Naive B cell (primary cell): ENCODE measurements at regions not wholly inside any gene's neighbourhood (a gene's known extent, or its start where the extent isn't known, plus 50 kb on each side); places are given as distances from the start of the nearest gene placed in this dataset.
A peak's percentile ranks its signal among the peaks of the same experiment; 100 is the strongest.
"Not testable (repeated sequence)": the region's sequence is repeated elsewhere in the genome, so short reads cannot be mapped to it uniquely, and the experiment has no call there.

ENCODE experiments used
- ATAC-seq, 2 donors: fragments of 150-1000 bp; cut with Tn5 transposase; 2 replicates each; pipeline ENCODE4 v1.10.0; 2021; ENCODE audit warnings: low read depth in 2 of 2, mild to moderate bottlenecking in 2 of 2, moderate library complexity in 2 of 2
- DNase-seq: peaks from one replicate; pipeline ENCODE4 v3.0.0; 2022
- H3K27ac Mint-ChIP-seq, 6 donors: one replicate each; pipeline ENCODE4 v1.8.0; 2020 to 2022; ENCODE audit warnings: mild to moderate bottlenecking in 6 of 6, mixed read lengths in 6 of 6, moderate library complexity in 5 of 6, inconsistent platforms in 2 of 6
- H3K27me3 Mint-ChIP-seq, 3 donors: one replicate each; pipeline ENCODE4 v1.8.0; 2021 to 2022; ENCODE audit warnings: mixed read lengths in 3 of 3, mild to moderate bottlenecking in 1 of 3
- H3K36me3 Mint-ChIP-seq, 2 donors: one replicate each; pipeline ENCODE4 v1.8.0; 2020 to 2022; ENCODE audit warnings: mixed read lengths in 2 of 2, inconsistent platforms in 1 of 2, mild to moderate bottlenecking in 1 of 2
- H3K4me1 Mint-ChIP-seq, 3 donors: one replicate each; pipeline ENCODE4 v1.8.0; 2020 to 2022; ENCODE audit warnings: mixed read lengths in 3 of 3, inconsistent platforms in 1 of 3, mild to moderate bottlenecking in 1 of 3, moderate library complexity in 1 of 3
- H3K4me3 Mint-ChIP-seq, 8 donors: one replicate each; pipeline ENCODE4 v1.8.0; 2020 to 2022; ENCODE audit warnings: mild to moderate bottlenecking in 8 of 8, mixed read lengths in 8 of 8, moderate library complexity in 8 of 8, inconsistent platforms in 2 of 8
- H3K9me3 Mint-ChIP-seq, 7 donors: one replicate each; pipeline ENCODE4 v1.8.0; 2020 to 2022; ENCODE audit warnings: mixed read lengths in 7 of 7, mild to moderate bottlenecking in 5 of 7, inconsistent platforms in 2 of 7, moderate library complexity in 1 of 7

GRCh38 chr2:186934420-186934819 is 85.5 kb upstream of the ZSWIM2 start:
- ATAC-seq = no peak

GRCh38 chr2:186927867-186928191 is 78.9 kb upstream of the ZSWIM2 start:
- Mint-ChIP-seq H3K27ac (no peak overlapping the region), H3K36me3 (no peaks in the 10 kb centered on the region), H3K27me3 (peaks cover 0 to 5% (median 0%) of the 10 kb centered on the region in 3 donors), H3K4me1 (no peaks in the 10 kb centered on the region), H3K9me3 (peaks cover 0 to 5% (median 2%) of the 10 kb centered on the region in 7 donors), H3K4me3 (no peak overlapping the region)
- no peak for ATAC-seq
- DNase-seq = no peak

More at GRCh38 chr2:186934420-186934819, 85.5 kb upstream of the ZSWIM2 start:
- Mint-ChIP-seq H3K27ac (no peak overlapping the region), H3K4me3 (no peak overlapping the region), H3K36me3 (no peaks in the 10 kb centered on the region), H3K9me3 (peaks cover 0 to 5% (median 1%) of the 10 kb centered on the region in 7 donors), H3K4me1 (no peaks in the 10 kb centered on the region), H3K27me3 (peaks cover 0 to 5% (median 0%) of the 10 kb centered on the region in 3 donors)
- DNase-seq = no peak

GRCh38 chr2:186927185-186927866 is 78.4 kb upstream of the ZSWIM2 start:
- peaks cover 0 to 5% (median 0%) of the 10 kb centered on the region in 3 donors for H3K27me3 Mint-ChIP-seq
- H3K36me3 Mint-ChIP-seq = no peaks in the 10 kb centered on the region
- H3K4me3 Mint-ChIP-seq = no peak overlapping the region
- peaks cover 0 to 5% (median 2%) of the 10 kb centered on the region in 7 donors for H3K9me3 Mint-ChIP-seq
- H3K27ac Mint-ChIP-seq = no peak overlapping the region
- DNase-seq (no peak), ATAC-seq (no peak)
- H3K4me1 Mint-ChIP-seq = no peaks in the 10 kb centered on the region

GRCh38 chr2:186925514-186925913 is 76.5 kb upstream of the ZSWIM2 start:
- Mint-ChIP-seq H3K27ac (no peak overlapping the region), H3K36me3 (no peaks in the 10 kb centered on the region), H3K4me3 (no peak overlapping the region), H3K4me1 (no peaks in the 10 kb centered on the region), H3K9me3 (peaks cover 0 to 5% (median 3%) of the 10 kb centered on the region in 7 donors), H3K27me3 (peaks cover 0 to 2% (median 0%) of the 10 kb centered on the region in 3 donors)
- ATAC-seq = no peak
- DNase-seq = no peak

GRCh38 chr2:186922316-186922715 is 73.3 kb upstream of the ZSWIM2 start:
- ATAC-seq, H3K4me3 Mint-ChIP-seq, H3K36me3 Mint-ChIP-seq, H3K27ac Mint-ChIP-seq, H3K27me3 Mint-ChIP-seq, H3K4me1 Mint-ChIP-seq, DNase-seq, H3K9me3 Mint-ChIP-seq: not testable (repeated sequence)

DNA sequence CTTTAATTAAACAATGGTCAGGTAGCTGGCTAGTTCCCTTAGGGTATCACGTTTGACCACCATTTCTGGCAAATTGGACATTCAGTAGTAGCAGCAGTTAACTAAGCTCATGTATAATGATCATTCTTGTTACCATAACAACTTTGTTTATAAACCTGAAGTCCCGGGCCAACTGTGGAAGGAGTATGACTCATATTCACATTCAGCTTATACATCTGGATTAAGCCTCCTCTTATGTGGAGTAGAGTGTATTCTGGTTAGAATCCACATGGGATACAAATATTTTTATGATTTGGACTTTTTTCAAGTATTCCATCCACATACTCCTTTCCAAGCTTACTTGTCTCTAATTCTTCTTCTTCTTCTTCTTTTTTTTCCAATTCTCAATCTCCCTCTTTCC is 70.3 kb upstream of the ZSWIM2 start:
- Mint-ChIP-seq H3K4me3 (no peak overlapping the region), H3K36me3 (no peaks in the 10 kb centered on the region), H3K27ac (no peak overlapping the region), H3K9me3 (peaks cover 0 to 3% (median 0%) of the 10 kb centered on the region in 7 donors), H3K27me3 (peaks cover 0 to 3% (median 0%) of the 10 kb centered on the region in 3 donors), H3K4me1 (no peaks in the 10 kb centered on the region)
- no peak for DNase-seq
- ATAC-seq = no peak

- no peaks in the 10 kb centered on the region for H3K36me3 Mint-ChIP-seq
- DNase-seq (no peak), ATAC-seq (no peak)
- no peaks in the 10 kb centered on the region for H3K4me1 Mint-ChIP-seq
- peaks cover 0 to 3% (median 0%) of the 10 kb centered on the region in 3 donors for H3K27me3 Mint-ChIP-seq
- H3K4me3 Mint-ChIP-seq = no peak overlapping the region
- no peak overlapping the region for H3K27ac Mint-ChIP-seq
- H3K9me3 Mint-ChIP-seq = peaks cover 0 to 3% (median 0%) of the 10 kb centered on the region in 7 donors
These were observed 69.5 kb upstream of the ZSWIM2 start for GRCh38 chr2:186918495-186918894.

DNA sequence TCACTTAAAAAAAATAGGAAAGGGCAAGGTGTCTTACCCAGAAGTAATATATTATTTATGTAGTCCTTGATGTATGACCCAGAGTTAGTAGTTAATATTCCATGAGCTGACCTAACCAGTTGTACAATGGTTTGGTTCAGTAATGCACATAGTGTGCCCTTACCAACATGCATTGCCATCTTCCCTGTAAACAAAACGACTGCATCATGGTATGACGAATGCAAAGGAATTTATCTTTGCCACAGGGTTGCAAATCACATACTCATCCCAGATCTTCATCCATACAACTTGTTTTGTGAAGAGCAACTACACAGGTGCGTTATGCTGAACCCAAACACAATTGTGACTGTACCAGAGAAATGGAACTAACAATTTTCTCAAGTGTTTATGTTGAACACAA is 68.9 kb upstream of the ZSWIM2 start:
- ATAC-seq = no peak
- H3K27ac Mint-ChIP-seq = no peak overlapping the region
- no peak overlapping the region for H3K4me3 Mint-ChIP-seq
- peaks cover 0 to 3% (median 0%) of the 10 kb centered on the region in 7 donors for H3K9me3 Mint-ChIP-seq
- DNase-seq = no peak
- H3K27me3 Mint-ChIP-seq = peaks cover 0 to 3% (median 0%) of the 10 kb centered on the region in 3 donors
- no peaks in the 10 kb centered on the region for H3K36me3 Mint-ChIP-seq
- H3K4me1 Mint-ChIP-seq = no peaks in the 10 kb centered on the region

DNA sequence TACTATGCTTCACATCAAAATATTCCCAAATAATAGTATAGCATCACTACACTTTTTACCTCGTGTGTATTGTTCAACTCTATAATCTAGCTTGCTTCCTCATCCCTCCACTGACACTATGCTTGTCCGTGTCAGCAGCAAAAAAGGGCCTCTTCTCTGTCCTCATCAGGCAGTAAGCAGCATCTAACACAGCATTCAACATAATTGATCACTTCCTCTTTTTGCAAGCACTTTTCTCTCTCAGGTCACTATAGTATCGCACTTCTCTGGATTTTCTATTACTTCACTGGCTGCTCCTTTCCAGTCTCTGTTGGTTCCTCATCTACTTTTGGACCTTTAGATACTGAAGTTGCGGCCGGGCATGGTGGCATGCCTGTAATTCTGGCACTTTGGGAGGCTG is 64.9 kb upstream of the ZSWIM2 start:
- DNase-seq (no peak), ATAC-seq (peak in 1 of 2 donors; percentile 50)
- Mint-ChIP-seq H3K27ac (no peak overlapping the region), H3K4me3 (no peak overlapping the region), H3K27me3 (peaks cover 0 to 3% (median 0%) of the 10 kb centered on the region in 3 donors), H3K4me1 (no peaks in the 10 kb centered on the region), H3K36me3 (no peaks in the 10 kb centered on the region), H3K9me3 (no peaks in the 10 kb centered on the region)

- H3K4me1 Mint-ChIP-seq = no peaks in the 10 kb centered on the region
- H3K4me3 Mint-ChIP-seq = no peak overlapping the region
- DNase-seq = no peak
- H3K27ac Mint-ChIP-seq = no peak overlapping the region
- H3K36me3 Mint-ChIP-seq = no peaks in the 10 kb centered on the region
- H3K9me3 Mint-ChIP-seq = no peaks in the 10 kb centered on the region
- peaks cover 0 to 3% (median 0%) of the 10 kb centered on the region in 3 donors for H3K27me3 Mint-ChIP-seq
- ATAC-seq = no peak
These were observed 64.0 kb upstream of the ZSWIM2 start for GRCh38 chr2:186912979-186913378.

DNA sequence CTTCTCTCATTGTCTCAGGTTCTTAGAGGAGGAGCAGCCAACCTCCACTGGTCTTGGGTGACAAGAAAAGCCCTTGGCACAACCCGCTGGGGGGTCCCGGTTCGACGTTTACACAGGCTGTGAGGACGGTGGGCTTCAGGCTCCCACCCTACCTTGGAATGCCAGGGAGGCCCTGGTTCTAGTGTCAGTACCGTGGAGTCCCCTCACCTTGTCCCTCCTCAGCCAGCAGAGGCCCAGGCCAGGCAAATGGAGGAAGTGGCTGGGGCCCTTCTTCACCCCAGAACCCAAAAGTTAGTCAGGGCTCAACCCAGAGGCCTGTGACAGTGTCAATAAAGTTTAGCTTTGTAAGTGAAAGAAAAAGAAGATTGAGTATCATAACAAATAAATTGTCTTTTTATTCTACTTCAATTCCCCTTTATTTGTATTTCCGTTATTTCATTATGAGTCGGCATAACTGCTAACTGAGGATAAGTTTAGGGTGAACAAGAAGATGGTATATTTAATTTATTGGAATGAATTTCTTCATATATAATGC is 62.6 kb upstream of the ZSWIM2 start:
- Mint-ChIP-seq H3K4me3 (no peak overlapping the region), H3K36me3 (no peaks in the 10 kb centered on the region), H3K4me1 (no peaks in the 10 kb centered on the region), H3K9me3 (no peaks in the 10 kb centered on the region), H3K27ac (no peak overlapping the region), H3K27me3 (peaks cover 0 to 3% (median 0%) of the 10 kb centered on the region in 3 donors)
- DNase-seq = no peak
- ATAC-seq = no peak

DNA sequence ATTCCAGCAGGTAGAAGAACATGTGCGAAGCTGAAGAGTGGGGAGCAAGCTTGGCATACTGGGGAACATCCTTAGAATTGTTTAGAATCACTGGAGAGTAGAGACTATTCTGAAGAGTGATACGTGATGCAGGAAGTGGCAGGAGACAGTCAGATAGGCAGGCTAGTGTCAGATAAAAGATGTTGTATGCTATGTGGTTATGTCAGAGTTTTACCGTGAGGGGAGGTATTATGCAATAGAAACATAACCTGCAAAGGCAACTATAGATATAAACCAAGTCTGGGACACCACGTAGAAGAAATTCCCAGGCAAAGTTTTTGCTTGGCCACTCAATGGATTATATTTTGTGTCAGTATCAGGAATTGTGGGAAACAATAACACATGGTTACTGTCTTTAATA is 62.0 kb upstream of the ZSWIM2 start:
- H3K27ac Mint-ChIP-seq = no peak overlapping the region
- H3K36me3 Mint-ChIP-seq = no peaks in the 10 kb centered on the region
- no peaks in the 10 kb centered on the region for H3K27me3 Mint-ChIP-seq
- ATAC-seq (no peak), DNase-seq (no peak)
- H3K4me3 Mint-ChIP-seq = no peak overlapping the region
- no peaks in the 10 kb centered on the region for H3K4me1 Mint-ChIP-seq
- no peaks in the 10 kb centered on the region for H3K9me3 Mint-ChIP-seq

DNA sequence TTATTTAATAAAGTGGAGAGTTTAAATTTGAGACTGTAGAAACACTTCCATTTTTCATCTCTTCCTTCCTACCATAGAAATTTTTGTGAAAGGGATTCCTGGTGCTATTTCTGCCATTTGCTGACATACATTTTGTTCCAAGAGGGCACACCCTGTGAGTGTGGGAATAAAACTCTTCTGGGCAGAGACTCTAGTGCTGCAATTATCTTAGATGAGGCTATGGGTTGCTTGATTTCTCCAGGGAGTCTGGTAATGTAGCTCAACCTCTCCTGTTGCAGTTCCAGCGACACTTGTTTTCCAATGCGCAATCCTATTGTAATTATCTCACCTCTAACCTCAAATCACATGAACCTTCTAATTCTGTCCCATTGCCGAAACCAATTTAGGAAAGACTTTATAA is 60.1 kb upstream of the ZSWIM2 start:
- no peak for ATAC-seq
- Mint-ChIP-seq H3K27ac (no peak overlapping the region), H3K4me3 (no peak overlapping the region), H3K9me3 (no peaks in the 10 kb centered on the region), H3K27me3 (no peaks in the 10 kb centered on the region), H3K36me3 (no peaks in the 10 kb centered on the region), H3K4me1 (no peaks in the 10 kb centered on the region)
- DNase-seq = no peak

DNA sequence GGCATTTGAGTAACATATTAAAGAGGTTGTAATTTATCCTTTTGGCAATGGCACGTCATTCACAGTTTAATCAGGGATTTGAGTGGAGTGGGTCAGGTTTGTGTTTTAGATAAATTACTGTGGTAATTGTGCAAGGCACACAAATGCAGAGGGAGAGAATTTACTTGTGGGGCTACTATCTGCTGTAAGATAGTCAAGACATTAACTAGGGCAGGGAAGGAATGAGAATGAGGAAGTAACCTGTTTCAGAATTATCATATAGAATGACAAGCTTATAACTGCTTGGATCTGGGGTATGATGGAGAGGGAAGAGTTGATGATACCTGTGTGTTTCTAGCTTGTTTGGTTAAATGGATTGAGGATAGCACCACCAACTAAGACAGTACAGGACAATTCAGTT is 58.9 kb upstream of the ZSWIM2 start:
- DNase-seq = no peak
- Mint-ChIP-seq H3K27ac (no peak overlapping the region), H3K4me3 (no peak overlapping the region), H3K4me1 (no peaks in the 10 kb centered on the region), H3K36me3 (no peaks in the 10 kb centered on the region), H3K9me3 (no peaks in the 10 kb centered on the region), H3K27me3 (no peaks in the 10 kb centered on the region)
- no peak for ATAC-seq
